ENCODE measurements at regions not wholly inside any gene's neighbourhood (a gene's known extent, or its start where the extent isn't known, plus 50 kb on each side); places are given as distances from the start of the nearest gene placed in this dataset.
"Not testable (repeated sequence)": the region's sequence is repeated elsewhere in the genome, so short reads cannot be mapped to it uniquely, and the experiment has no call there.

DNA sequence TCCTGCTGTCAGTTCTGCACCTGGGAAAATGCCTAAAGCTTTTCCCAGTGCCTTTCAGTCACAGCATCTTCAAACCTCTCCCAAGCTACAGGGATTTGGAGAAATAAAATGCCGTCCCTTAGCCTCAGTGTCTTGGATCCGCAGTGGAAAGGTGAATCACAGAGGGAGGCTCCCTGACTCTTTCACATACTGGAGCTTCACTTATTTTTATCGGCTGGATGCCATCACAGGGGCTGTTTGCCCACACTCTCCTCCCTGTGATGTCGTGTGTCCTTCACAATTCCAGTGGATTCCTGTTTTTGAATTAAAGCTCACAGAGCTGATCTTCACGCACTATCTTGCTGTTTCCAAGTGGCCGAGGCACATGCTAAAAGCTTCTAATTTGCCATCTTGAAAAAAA is 1303.1 kb upstream of the DDX18 start:
- Histone ChIP-seq H3K9me3 (peaks cover 0 to 11% (median 0%) of the 10 kb centered on the region in 4 donors), H3K27me3 (no peaks in the 10 kb centered on the region), H3K4me3 (no peak overlapping the region), H3K4me1 (no peaks in the 10 kb centered on the region), H3K27ac (no peak overlapping the region), H3K36me3 (no peaks in the 10 kb centered on the region)
- DNase-seq (ENCODE audit: low spot score in 2 of 2), result no peak
- TF ChIP-seq EP300 (IDR thresholded peaks at IDR 0.05), result no peak
- TF ChIP-seq, protein P1, sequence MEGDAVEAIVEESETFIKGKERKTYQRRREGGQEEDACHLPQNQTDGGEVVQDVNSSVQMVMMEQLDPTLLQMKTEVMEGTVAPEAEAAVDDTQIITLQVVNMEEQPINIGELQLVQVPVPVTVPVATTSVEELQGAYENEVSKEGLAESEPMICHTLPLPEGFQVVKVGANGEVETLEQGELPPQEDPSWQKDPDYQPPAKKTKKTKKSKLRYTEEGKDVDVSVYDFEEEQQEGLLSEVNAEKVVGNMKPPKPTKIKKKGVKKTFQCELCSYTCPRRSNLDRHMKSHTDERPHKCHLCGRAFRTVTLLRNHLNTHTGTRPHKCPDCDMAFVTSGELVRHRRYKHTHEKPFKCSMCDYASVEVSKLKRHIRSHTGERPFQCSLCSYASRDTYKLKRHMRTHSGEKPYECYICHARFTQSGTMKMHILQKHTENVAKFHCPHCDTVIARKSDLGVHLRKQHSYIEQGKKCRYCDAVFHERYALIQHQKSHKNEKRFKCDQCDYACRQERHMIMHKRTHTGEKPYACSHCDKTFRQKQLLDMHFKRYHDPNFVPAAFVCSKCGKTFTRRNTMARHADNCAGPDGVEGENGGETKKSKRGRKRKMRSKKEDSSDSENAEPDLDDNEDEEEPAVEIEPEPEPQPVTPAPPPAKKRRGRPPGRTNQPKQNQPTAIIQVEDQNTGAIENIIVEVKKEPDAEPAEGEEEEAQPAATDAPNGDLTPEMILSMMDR (IDR thresholded peaks at IDR 0.05), result no peak
- TF ChIP-seq POLR2A (IDR thresholded peaks at IDR 0.05), result no peak
- 41% methylated on average over 6 of the region's 6 CpGs for whole genome bisulfite sequencing, 2 donors

DNA sequence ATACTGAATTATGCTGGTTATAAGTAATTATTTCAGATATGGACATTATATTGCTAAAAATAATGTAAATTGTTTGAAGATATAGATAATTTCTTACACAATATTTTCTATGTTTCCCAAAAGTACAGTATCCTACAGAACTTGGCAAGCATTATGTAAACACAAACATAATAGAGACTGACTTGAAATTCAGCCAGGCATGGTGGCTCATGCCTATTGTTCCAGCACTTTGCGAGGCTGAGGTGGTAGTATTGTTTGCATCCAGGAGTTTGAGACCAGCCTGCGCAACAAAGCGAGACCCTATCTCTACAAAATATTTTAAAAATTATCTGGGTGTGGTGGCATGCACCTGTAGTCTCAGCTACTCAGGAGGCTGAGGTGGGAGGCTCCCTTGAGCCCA is 1300.5 kb upstream of the DDX18 start:
- Histone ChIP-seq H3K36me3 (no peaks in the 10 kb centered on the region), H3K27ac (no peak overlapping the region), H3K4me3 (no peak overlapping the region), H3K9me3 (peaks cover 0 to 7% (median 0%) of the 10 kb centered on the region in 4 donors), H3K27me3 (no peaks in the 10 kb centered on the region), H3K4me1 (no peaks in the 10 kb centered on the region)
- DNase-seq (ENCODE audit: low spot score in 2 of 2), result no peak
- TF ChIP-seq EP300 (IDR thresholded peaks at IDR 0.05) (no peak), POLR2A (IDR thresholded peaks at IDR 0.05) (no peak)
- TF ChIP-seq, protein P1 (IDR thresholded peaks at IDR 0.05), result no peak
- 80 to 85% methylated on average over 3 of the region's 3 CpGs for WGBS, 2 donors

DNA sequence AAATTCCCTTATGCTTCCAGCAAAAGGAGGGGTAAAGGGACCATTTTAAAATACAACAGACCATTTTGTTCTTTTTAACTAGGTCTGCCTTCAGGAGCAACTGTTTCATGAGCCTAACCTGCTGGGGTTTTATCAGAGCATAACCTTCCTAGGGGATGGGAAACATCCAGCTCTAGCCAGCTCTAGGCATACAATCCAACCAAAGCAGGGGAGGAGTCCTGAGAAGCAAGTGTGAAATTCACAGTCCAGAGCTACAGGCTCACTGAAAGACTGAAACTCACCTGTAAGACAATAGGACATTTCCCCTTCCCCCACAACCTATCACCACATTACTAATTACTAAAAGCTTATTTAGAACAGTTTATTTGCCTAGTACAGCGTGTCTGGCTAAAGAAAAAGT is 1296.6 kb upstream of the DDX18 start:
- Histone ChIP-seq H3K9me3 (peaks cover 0 to 4% (median 0%) of the 10 kb centered on the region in 4 donors), H3K4me3 (no peak overlapping the region), H3K27ac (no peak overlapping the region), H3K36me3 (no peaks in the 10 kb centered on the region), H3K4me1 (no peaks in the 10 kb centered on the region), H3K27me3 (no peaks in the 10 kb centered on the region)
- TF ChIP-seq EP300 (IDR thresholded peaks at IDR 0.05) (no peak), POLR2A (IDR thresholded peaks at IDR 0.05) (no peak)
- TF ChIP-seq, protein P1 (IDR thresholded peaks at IDR 0.05), result no peak
- WGBS, 2 donors, result 94 to 95% methylated on average over 1 of the region's 1 CpG
- DNase-seq (ENCODE audit: low spot score in 2 of 2), result no peak

DNA sequence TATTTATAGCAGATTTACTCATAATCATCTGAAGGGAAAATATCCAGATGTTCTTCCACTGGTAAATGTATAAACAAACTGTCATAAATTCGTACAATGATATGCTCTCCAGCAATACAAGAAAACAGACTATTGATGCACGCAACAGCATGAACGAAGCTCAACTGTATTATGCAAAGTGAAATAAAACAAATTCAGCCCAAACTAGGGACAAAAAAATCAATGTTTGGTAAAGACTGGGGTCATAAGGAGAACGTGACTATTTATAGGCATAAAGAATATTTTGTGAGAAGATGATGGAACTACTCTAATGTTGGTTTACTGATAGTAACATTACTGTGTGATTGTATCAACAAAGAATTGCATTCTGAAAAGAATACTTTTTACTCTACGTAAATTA is 1276.7 kb upstream of the DDX18 start:
- DNase-seq (ENCODE audit: low spot score in 2 of 2), result no peak
- WGBS, 2 donors, result 57% methylated on average over 5 of the region's 5 CpGs
- Histone ChIP-seq H3K9me3 (no peaks in the 10 kb centered on the region), H3K4me3 (no peak overlapping the region), H3K27me3 (no peaks in the 10 kb centered on the region), H3K36me3 (no peaks in the 10 kb centered on the region), H3K4me1 (no peaks in the 10 kb centered on the region), H3K27ac (no peak overlapping the region)
- TF ChIP-seq, protein P1 (IDR thresholded peaks at IDR 0.05), result no peak
- TF ChIP-seq POLR2A (IDR thresholded peaks at IDR 0.05) (no peak), EP300 (IDR thresholded peaks at IDR 0.05) (no peak)

DNA sequence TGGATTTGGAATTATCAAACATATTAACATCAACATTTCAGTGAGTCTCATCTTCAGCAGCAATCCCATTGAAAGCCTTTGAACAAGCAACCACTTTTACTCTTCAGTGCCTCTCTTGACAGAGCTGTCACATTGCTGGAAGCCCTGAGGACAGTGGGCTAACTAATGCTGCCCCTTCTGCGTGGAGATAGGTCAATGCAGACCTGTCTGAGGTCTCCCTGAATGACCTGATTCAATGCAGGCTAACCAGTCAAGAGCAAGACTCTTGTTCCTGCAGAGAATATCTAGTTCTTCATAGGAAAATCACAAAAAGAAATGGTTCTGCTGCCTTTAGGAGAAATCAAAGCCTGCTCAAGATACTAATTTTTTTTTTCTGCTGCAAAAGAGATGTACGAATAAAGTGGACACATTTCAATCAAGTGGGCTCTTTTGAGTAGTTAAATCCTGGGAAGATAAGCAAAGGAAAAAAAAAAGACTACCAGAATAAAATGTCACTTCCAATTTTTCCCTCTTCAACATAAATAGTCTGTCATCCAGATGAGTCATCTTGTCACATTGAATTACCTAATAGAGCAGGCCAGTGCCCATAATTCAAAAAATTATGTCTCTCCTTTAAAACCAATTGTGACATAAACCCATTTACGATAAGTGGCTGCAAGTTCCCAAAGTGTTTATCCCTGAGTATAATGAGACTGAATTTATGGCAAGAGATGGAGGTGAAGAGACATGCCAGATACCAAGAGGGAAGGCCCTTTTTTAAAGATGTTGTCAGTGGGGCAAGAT is 1269.0 kb upstream of the DDX18 start:
- H3K27me3 ChIP-seq, result no peaks in the 10 kb centered on the region
- WGBS, 2 donors, result 65 to 70% methylated on average over 3 of the region's 3 CpGs
- no peaks in the 10 kb centered on the region for H3K4me1 ChIP-seq
- H3K36me3 ChIP-seq, result no peaks in the 10 kb centered on the region
- H3K9me3 ChIP-seq, result peaks cover 0 to 4% (median 2%) of the 10 kb centered on the region in 4 donors
- no peak overlapping the region for H3K4me3 ChIP-seq
- DNase-seq (ENCODE audit: low spot score in 2 of 2), result no peak
- TF ChIP-seq, protein P1 (IDR thresholded peaks at IDR 0.05), result no peak
- TF ChIP-seq EP300 (IDR thresholded peaks at IDR 0.05), result no peak
- TF ChIP-seq POLR2A (IDR thresholded peaks at IDR 0.05), result no peak
- no peak overlapping the region for H3K27ac ChIP-seq

DNA sequence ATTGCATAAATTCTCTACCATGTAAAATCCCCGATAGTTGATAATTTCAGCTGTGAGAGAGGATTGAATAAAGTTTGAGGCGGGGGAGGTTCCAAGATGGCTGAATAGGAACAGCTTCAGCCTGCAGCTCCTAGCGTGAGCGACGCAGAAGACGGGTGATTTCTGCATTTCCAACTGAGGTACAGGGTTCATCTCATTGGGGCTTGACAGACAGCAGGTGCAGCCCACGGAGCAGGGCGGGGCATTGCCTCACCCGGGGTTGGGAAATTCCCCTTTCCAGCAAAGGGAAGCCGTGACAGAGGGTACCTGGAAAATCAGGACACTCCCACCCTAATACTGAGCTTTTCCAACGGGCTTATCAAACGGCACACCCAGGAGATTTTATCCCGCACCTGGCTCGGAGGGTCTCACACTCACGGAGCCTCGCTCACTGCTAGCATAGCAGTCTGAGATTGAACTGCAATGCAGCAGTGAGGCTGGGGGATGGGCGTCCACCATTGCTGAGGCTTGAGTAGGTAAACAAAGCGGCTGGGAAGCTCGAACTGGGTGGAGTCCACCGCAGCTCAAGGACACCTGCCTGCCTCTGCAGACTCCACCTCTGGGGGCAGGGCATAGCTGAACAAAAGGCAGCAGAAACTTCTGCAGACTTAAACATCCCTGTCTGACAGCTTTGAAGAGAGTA is 1261.6 kb upstream of the DDX18 start:
- not testable (repeated sequence) for H3K36me3 ChIP-seq; DNase-seq (ENCODE audit: low spot score in 2 of 2); H3K4me1 ChIP-seq; H3K4me3 ChIP-seq; H3K27me3 ChIP-seq; H3K9me3 ChIP-seq; H3K27ac ChIP-seq
- 82 to 84% methylated on average over 20 of the region's 20 CpGs for WGBS, 2 donors

Measured in tibial nerve (tissue), 4 donors.